ENCODE measurements at regions not wholly inside any gene's neighbourhood (a gene's known extent, or its start where the extent isn't known, plus 50 kb on each side); places are given as distances from the start of the nearest gene placed in this dataset.

- no peaks in the 10 kb centered on the region for H3K36me3 ChIP-seq
- H3K27ac ChIP-seq, result no peak overlapping the region
- no peak overlapping the region for H3K4me3 ChIP-seq
- peaks cover 9% of the 10 kb centered on the region for H3K4me1 ChIP-seq
- no peaks in the 10 kb centered on the region for H3K27me3 ChIP-seq
- DNase-seq, result no peak
- H3K9me3 ChIP-seq (replicated peaks), result no peaks in the 10 kb centered on the region
Measured at GRCh38 chr3:159796226-159796625, 192.4 kb upstream of the IL12A start.

- no peak overlapping the region for H3K4me3 ChIP-seq
- H3K4me1 ChIP-seq, result peaks cover 9% of the 10 kb centered on the region
- no peaks in the 10 kb centered on the region for H3K36me3 ChIP-seq
- H3K27me3 ChIP-seq, result no peaks in the 10 kb centered on the region
- H3K9me3 ChIP-seq (replicated peaks), result no peaks in the 10 kb centered on the region
- no peak overlapping the region for H3K27ac ChIP-seq
- DNase-seq, result peak in 1 of 2 experiments; percentile 17
Measured at GRCh38 chr3:159796744-159797143, 191.9 kb upstream of the IL12A start.

- Histone ChIP-seq H3K27ac (no peak overlapping the region), H3K27me3 (no peaks in the 10 kb centered on the region), H3K9me3 (replicated peaks) (no peaks in the 10 kb centered on the region), H3K4me3 (no peak overlapping the region), H3K4me1 (peaks cover 9% of the 10 kb centered on the region), H3K36me3 (no peaks in the 10 kb centered on the region)
- no peak for DNase-seq
Measured at GRCh38 chr3:159797771-159798170, 190.9 kb upstream of the IL12A start.

- Histone ChIP-seq H3K4me3 (no peak overlapping the region), H3K27ac (no peak overlapping the region), H3K4me1 (peaks cover 9% of the 10 kb centered on the region), H3K36me3 (no peaks in the 10 kb centered on the region), H3K9me3 (replicated peaks) (no peaks in the 10 kb centered on the region), H3K27me3 (no peaks in the 10 kb centered on the region)
- no peak for DNase-seq
Measured at GRCh38 chr3:159798951-159799350, 189.7 kb upstream of the IL12A start.

GRCh38 chr3:159800434-159801155 is 188.0 kb upstream of the IL12A start:
- H3K9me3 ChIP-seq (replicated peaks), result no peaks in the 10 kb centered on the region
- H3K4me3 ChIP-seq, result no peak overlapping the region
- peaks cover 11% of the 10 kb centered on the region for H3K4me1 ChIP-seq
- no peaks in the 10 kb centered on the region for H3K27me3 ChIP-seq
- no peak for DNase-seq
- no peaks in the 10 kb centered on the region for H3K36me3 ChIP-seq
- no peak overlapping the region for H3K27ac ChIP-seq

- no peaks in the 10 kb centered on the region for H3K27me3 ChIP-seq
- no peak overlapping the region for H3K4me3 ChIP-seq
- no peaks in the 10 kb centered on the region for H3K9me3 ChIP-seq (replicated peaks)
- no peaks in the 10 kb centered on the region for H3K36me3 ChIP-seq
- peaks cover 8% of the 10 kb centered on the region for H3K4me1 ChIP-seq
- no peak for DNase-seq
- H3K27ac ChIP-seq, result no peak overlapping the region
Measured at GRCh38 chr3:159802864-159803263, 185.8 kb upstream of the IL12A start.

GRCh38 chr3:159803459-159803858 is 185.2 kb upstream of the IL12A start:
- Histone ChIP-seq H3K27ac (no peak overlapping the region), H3K9me3 (replicated peaks) (no peaks in the 10 kb centered on the region), H3K27me3 (no peaks in the 10 kb centered on the region), H3K36me3 (no peaks in the 10 kb centered on the region), H3K4me3 (no peak overlapping the region), H3K4me1 (peaks cover 8% of the 10 kb centered on the region)
- DNase-seq, result no peak

GRCh38 chr3:159804726-159805410 is 183.8 kb upstream of the IL12A start:
- Histone ChIP-seq H3K9me3 (replicated peaks) (no peaks in the 10 kb centered on the region), H3K36me3 (no peaks in the 10 kb centered on the region), H3K4me1 (peaks cover 8% of the 10 kb centered on the region), H3K27me3 (no peaks in the 10 kb centered on the region), H3K4me3 (no peak overlapping the region), H3K27ac (no peak overlapping the region)
- DNase-seq, result peak; percentile 68 to 88

GRCh38 chr3:159805411-159805772 is 183.2 kb upstream of the IL12A start:
- Histone ChIP-seq H3K4me3 (no peak overlapping the region), H3K9me3 (replicated peaks) (no peaks in the 10 kb centered on the region), H3K27ac (peak overlapping the region; percentile 41; the same call in 1 of the 2 replicates), H3K4me1 (peaks cover 8% of the 10 kb centered on the region), H3K27me3 (no peaks in the 10 kb centered on the region), H3K36me3 (no peaks in the 10 kb centered on the region)
- no peak for DNase-seq

GRCh38 chr3:159806412-159806811 is 182.2 kb upstream of the IL12A start:
- Histone ChIP-seq H3K9me3 (replicated peaks) (no peaks in the 10 kb centered on the region), H3K36me3 (no peaks in the 10 kb centered on the region), H3K27ac (peak overlapping the region; percentile 41), H3K4me3 (no peak overlapping the region), H3K27me3 (no peaks in the 10 kb centered on the region), H3K4me1 (peaks cover 8% of the 10 kb centered on the region)
- peak; percentile 73 to 87 for DNase-seq

GRCh38 chr3:159807137-159808040 is 181.2 kb upstream of the IL12A start:
- no peak overlapping the region for H3K27ac ChIP-seq
- H3K4me3 ChIP-seq, result no peak overlapping the region
- H3K9me3 ChIP-seq (replicated peaks), result no peaks in the 10 kb centered on the region
- no peaks in the 10 kb centered on the region for H3K36me3 ChIP-seq
- DNase-seq, result no peak
- no peaks in the 10 kb centered on the region for H3K27me3 ChIP-seq
- peaks cover 8% of the 10 kb centered on the region for H3K4me1 ChIP-seq

GRCh38 chr3:159813822-159814531 is 174.7 kb upstream of the IL12A start:
- no peak overlapping the region for H3K4me3 ChIP-seq
- H3K4me1 ChIP-seq, result peaks cover 3% of the 10 kb centered on the region; the same call in 1 of the 2 replicates
- no peaks in the 10 kb centered on the region for H3K9me3 ChIP-seq (replicated peaks)
- no peak overlapping the region for H3K27ac ChIP-seq
- DNase-seq, result peak in 1 of 2 experiments; percentile 54
- no peaks in the 10 kb centered on the region for H3K36me3 ChIP-seq
- H3K27me3 ChIP-seq, result no peaks in the 10 kb centered on the region

GRCh38 chr3:159816512-159816911 is 172.1 kb upstream of the IL12A start:
- Histone ChIP-seq H3K4me1 (peaks cover 3% of the 10 kb centered on the region; the same call in 1 of the 2 replicates), H3K36me3 (no peaks in the 10 kb centered on the region)
- no peak for DNase-seq

GRCh38 chr3:159817126-159817525 is 171.5 kb upstream of the IL12A start:
- no peaks in the 10 kb centered on the region for H3K9me3 ChIP-seq (replicated peaks)
- no peak overlapping the region for H3K4me3 ChIP-seq
- no peak for DNase-seq
- H3K27ac ChIP-seq, result no peak overlapping the region
- H3K27me3 ChIP-seq, result no peaks in the 10 kb centered on the region
- peaks cover 3% of the 10 kb centered on the region; the same call in 1 of the 2 replicates for H3K4me1 ChIP-seq
- H3K36me3 ChIP-seq, result no peaks in the 10 kb centered on the region

More at GRCh38 chr3:159816512-159816911, 172.1 kb upstream of the IL12A start:
- H3K4me3 ChIP-seq, result no peak overlapping the region
- no peaks in the 10 kb centered on the region for H3K9me3 ChIP-seq (replicated peaks)
- no peak overlapping the region for H3K27ac ChIP-seq
- no peaks in the 10 kb centered on the region for H3K27me3 ChIP-seq
